ENCODE measurements at regions not wholly inside any gene's neighbourhood (a gene's known extent, or its start where the extent isn't known, plus 50 kb on each side); places are given as distances from the start of the nearest gene placed in this dataset.

- TF ChIP-seq, protein P1, sequence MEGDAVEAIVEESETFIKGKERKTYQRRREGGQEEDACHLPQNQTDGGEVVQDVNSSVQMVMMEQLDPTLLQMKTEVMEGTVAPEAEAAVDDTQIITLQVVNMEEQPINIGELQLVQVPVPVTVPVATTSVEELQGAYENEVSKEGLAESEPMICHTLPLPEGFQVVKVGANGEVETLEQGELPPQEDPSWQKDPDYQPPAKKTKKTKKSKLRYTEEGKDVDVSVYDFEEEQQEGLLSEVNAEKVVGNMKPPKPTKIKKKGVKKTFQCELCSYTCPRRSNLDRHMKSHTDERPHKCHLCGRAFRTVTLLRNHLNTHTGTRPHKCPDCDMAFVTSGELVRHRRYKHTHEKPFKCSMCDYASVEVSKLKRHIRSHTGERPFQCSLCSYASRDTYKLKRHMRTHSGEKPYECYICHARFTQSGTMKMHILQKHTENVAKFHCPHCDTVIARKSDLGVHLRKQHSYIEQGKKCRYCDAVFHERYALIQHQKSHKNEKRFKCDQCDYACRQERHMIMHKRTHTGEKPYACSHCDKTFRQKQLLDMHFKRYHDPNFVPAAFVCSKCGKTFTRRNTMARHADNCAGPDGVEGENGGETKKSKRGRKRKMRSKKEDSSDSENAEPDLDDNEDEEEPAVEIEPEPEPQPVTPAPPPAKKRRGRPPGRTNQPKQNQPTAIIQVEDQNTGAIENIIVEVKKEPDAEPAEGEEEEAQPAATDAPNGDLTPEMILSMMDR (IDR thresholded peaks at IDR 0.05), result no peak
- H3K4me1 ChIP-seq, result no peaks in the 10 kb centered on the region
- H3K4me3 ChIP-seq, result no peak overlapping the region
- intact Hi-C loops (cut with DNase I), result no loop called here
- no peaks in the 10 kb centered on the region for H3K27me3 ChIP-seq (ENCODE audit: insufficient read depth in 3 of 3, low read length in 2 of 3)
- no peaks in the 10 kb centered on the region for H3K9me3 ChIP-seq
- ATAC-seq (no peak), DNase-seq (no peak)
- H3K27ac ChIP-seq, result no peak overlapping the region
- no peaks in the 10 kb centered on the region for H3K36me3 ChIP-seq (ENCODE audit: insufficient read depth in 1 of 2, low read depth in 1 of 2)
Measured at GRCh38 chrX:122566401-122566800, 617.7 kb upstream of the GRIA3 start.

GRCh38 chrX:122567911-122568310 lies 616.2 kb upstream of the GRIA3 start:
- ATAC-seq, result no peak
- Histone ChIP-seq H3K36me3 (ENCODE audit: insufficient read depth in 1 of 2, low read depth in 1 of 2) (no peaks in the 10 kb centered on the region), H3K4me1 (no peaks in the 10 kb centered on the region), H3K9me3 (no peaks in the 10 kb centered on the region), H3K27me3 (ENCODE audit: insufficient read depth in 3 of 3, low read length in 2 of 3) (no peaks in the 10 kb centered on the region), H3K4me3 (no peak overlapping the region), H3K27ac (no peak overlapping the region)
- TF ChIP-seq, protein P1 (IDR thresholded peaks at IDR 0.05), result no peak
- intact Hi-C loops (cut with DNase I), result no loop called here
- DNase-seq, result no peak
- 63 to 81% (median 75%) methylated on average over 3 of the region's 3 CpGs for WGBS, 3 donors

- intact Hi-C loops (cut with DNase I), result no loop called here
- Histone ChIP-seq H3K9me3 (no peaks in the 10 kb centered on the region), H3K4me3 (no peak overlapping the region), H3K36me3 (ENCODE audit: insufficient read depth in 1 of 2, low read depth in 1 of 2) (no peaks in the 10 kb centered on the region), H3K27me3 (ENCODE audit: insufficient read depth in 3 of 3, low read length in 2 of 3) (no peaks in the 10 kb centered on the region), H3K27ac (no peak overlapping the region), H3K4me1 (no peaks in the 10 kb centered on the region)
- ATAC-seq (no peak), DNase-seq (no peak)
- 45 to 62% (median 48%) methylated on average over 4 of the region's 4 CpGs for WGBS, 3 donors
- TF ChIP-seq, protein P1 (IDR thresholded peaks at IDR 0.05), result no peak
Measured at GRCh38 chrX:122572461-122572860, 611.6 kb upstream of the GRIA3 start.

DNA sequence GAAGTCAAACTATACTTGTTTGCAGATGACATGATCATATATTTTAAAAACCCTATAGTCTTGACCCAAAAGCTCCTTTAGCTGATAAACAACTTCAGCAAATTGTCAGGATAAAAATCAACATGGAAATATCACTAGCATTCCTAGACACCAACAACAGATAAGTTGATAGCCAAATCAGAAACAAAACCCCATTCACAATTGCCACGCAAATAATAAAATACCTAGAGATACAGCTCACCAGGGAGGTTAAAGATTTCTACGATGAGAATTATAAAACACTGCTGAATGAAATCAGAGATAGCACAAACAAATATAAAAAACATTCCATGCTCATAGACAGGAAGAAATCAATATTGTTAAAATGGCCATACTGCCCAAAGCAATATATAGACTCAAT lies 605.0 kb upstream of the GRIA3 start:
- Histone ChIP-seq H3K4me1 (no peaks in the 10 kb centered on the region), H3K9me3 (no peaks in the 10 kb centered on the region), H3K36me3 (ENCODE audit: insufficient read depth in 1 of 2, low read depth in 1 of 2) (no peaks in the 10 kb centered on the region), H3K27ac (no peak overlapping the region), H3K27me3 (ENCODE audit: insufficient read depth in 3 of 3, low read length in 2 of 3) (no peaks in the 10 kb centered on the region), H3K4me3 (no peak overlapping the region)
- intact Hi-C loops (cut with DNase I), result no loop called here
- 78 to 85% (median 81%) methylated on average over 2 of the region's 2 CpGs for WGBS, 3 donors
- DNase-seq (no peak), ATAC-seq (no peak)
- TF ChIP-seq, protein P1 (IDR thresholded peaks at IDR 0.05), result no peak

GRCh38 chrX:122579526-122579925 lies 604.6 kb upstream of the GRIA3 start:
- no peak overlapping the region for H3K4me3 ChIP-seq

More at GRCh38 chrX:122579526-122579925, 604.6 kb upstream of the GRIA3 start:
- DNase-seq, result no peak
- no peak overlapping the region for H3K27ac ChIP-seq
- intact Hi-C loops (cut with DNase I), result no loop called here
- WGBS, 3 donors, result 24 to 52% (median 36%) methylated on average over 2 of the region's 2 CpGs
- no peak for ATAC-seq
- H3K4me1 ChIP-seq, result no peaks in the 10 kb centered on the region
- TF ChIP-seq, protein P1 (IDR thresholded peaks at IDR 0.05), result no peak
- H3K9me3 ChIP-seq, result no peaks in the 10 kb centered on the region
- H3K27me3 ChIP-seq (ENCODE audit: insufficient read depth in 3 of 3, low read length in 2 of 3), result no peaks in the 10 kb centered on the region
- H3K36me3 ChIP-seq (ENCODE audit: insufficient read depth in 1 of 2, low read depth in 1 of 2), result no peaks in the 10 kb centered on the region
